ENCODE measurements at regions not wholly inside any gene's neighbourhood (a gene's known extent, or its start where the extent isn't known, plus 50 kb on each side); places are given as distances from the start of the nearest gene placed in this dataset.
"Not testable (repeated sequence)": the region's sequence is repeated elsewhere in the genome, so short reads cannot be mapped to it uniquely, and the experiment has no call there.

GRCh38 chr16:11416228-11417001 is 71.2 kb downstream of the RMI2 start:
- no peak for DNase-seq

- DNase-seq, result no peak
These were observed 72.2 kb downstream of the RMI2 start for GRCh38 chr16:11417487-11417886.

- DNase-seq, result no peak
These were observed 73.2 kb downstream of the RMI2 start for GRCh38 chr16:11418506-11418905.

- not testable (repeated sequence) for DNase-seq
These were observed 74.8 kb downstream of the RMI2 start for GRCh38 chr16:11420067-11420466.

- DNase-seq, result no peak
These were observed 75.6 kb downstream of the RMI2 start for GRCh38 chr16:11420895-11421294.

- no peak for DNase-seq
These were observed 77.4 kb downstream of the RMI2 start for GRCh38 chr16:11422381-11423314.

GRCh38 chr16:11423315-11424117 is 78.3 kb downstream of the RMI2 start:
- DNase-seq, result peak; percentile 31 to 63

- no peak for DNase-seq
These were observed 78.8 kb downstream of the RMI2 start for GRCh38 chr16:11424118-11424460.

- peak in 1 of 2 donors; percentile 28 for DNase-seq
These were observed 79.9 kb downstream of the RMI2 start for GRCh38 chr16:11425140-11425539.

- no peak for DNase-seq
These were observed 83.3 kb downstream of the RMI2 start for GRCh38 chr16:11428623-11428953.

- no peak for DNase-seq
These were observed 83.9 kb downstream of the RMI2 start for GRCh38 chr16:11429123-11429522.

GRCh38 chr16:11429823-11430222 is 84.6 kb downstream of the RMI2 start:
- DNase-seq, result no peak

- DNase-seq, result no peak
These were observed 85.5 kb downstream of the RMI2 start for GRCh38 chr16:11430601-11431317.

- DNase-seq, result peak in 1 of 2 donors; percentile 61
These were observed 86.7 kb downstream of the RMI2 start for GRCh38 chr16:11431915-11432465.

GRCh38 chr16:11432856-11433395 is 87.7 kb downstream of the RMI2 start:
- DNase-seq, result no peak

- DNase-seq, result no peak
These were observed 90.3 kb downstream of the RMI2 start for GRCh38 chr16:11435576-11435975.

GRCh38 chr16:11437069-11437468 is 91.8 kb downstream of the RMI2 start:
- no peak for DNase-seq

GRCh38 chr16:11439790-11440656 is 94.8 kb downstream of the RMI2 start:
- no peak for DNase-seq

GRCh38 chr16:11440657-11441012 is 95.4 kb downstream of the RMI2 start:
- DNase-seq, result no peak

- no peak for DNase-seq
These were observed 100.2 kb downstream of the RMI2 start for GRCh38 chr16:11445486-11445885.

Data from inflammatory macrophage (primary cell).